Psoas muscle (tissue), 7 donors: ENCODE measurements at regions not wholly inside any gene's neighbourhood (a gene's known extent, or its start where the extent isn't known, plus 50 kb on each side); places are given as distances from the start of the nearest gene placed in this dataset.

Source experiments
- ATAC-seq, 4 donors: fragments of 200-7000 bp; cut with Tn5 transposase; one replicate each; pipeline ENCODE4 v1.9.1; 2020; ENCODE audit warnings: moderate library complexity in 3 of 4, mild to moderate bottlenecking in 2 of 4
- DNase-seq, 2 donors: peaks; one replicate each; pipeline ENCODE4 v3.0.0-alpha.2; 2020
- H3K27ac ChIP-seq: fragments of 200-600 bp; one replicate; pipeline ENCODE4 v1.8.0; 2022
- H3K27me3 ChIP-seq, 3 donors: fragments of 200-600 bp in 1 of 3; one replicate each; pipeline versions ENCODE4 v1.6.1 to v1.8.0; 2013 to 2022; ENCODE audit warnings: low read length in 2 of 3, mild to moderate bottlenecking in 2 of 3, moderate library complexity in 1 of 3; ENCODE audit not compliant: insufficient read depth in 3 of 3
- H3K36me3 ChIP-seq, 2 donors: fragments of 200-600 bp in 1 of 2; one replicate each; pipeline versions ENCODE4 v1.6.1 to v1.8.0; 2013 to 2022; ENCODE audit warnings: low read depth in 1 of 2, mild to moderate bottlenecking in 1 of 2, moderate library complexity in 1 of 2; ENCODE audit not compliant: insufficient read depth in 1 of 2
- H3K4me1 ChIP-seq: fragments of 200-600 bp; one replicate; pipeline ENCODE4 v1.8.0; 2022
- H3K4me3 ChIP-seq: fragments of 200-600 bp; one replicate; pipeline ENCODE4 v1.8.0; 2022; ENCODE audit warnings: mild to moderate bottlenecking
- H3K9me3 ChIP-seq: fragments of 200-600 bp; one replicate; pipeline ENCODE4 v1.8.0; 2022
- WGBS, 3 donors: extraction: QIAGEN DNeasy Blood & Tissue Kit; methylation state at CpG; one replicate each; pipeline versions ENCODE4 v1.1.6 to v1.1.7; 2013; 5-methylcytosine and 5-hydroxymethylcytosine counted together
- intact Hi-C, 2 donors: fragments of 100-400 bp; cut with DNase I; formaldehyde crosslinking; loops; one replicate each; pipeline versions ENCODE4 v1.11.0 to v1.14.2; 2022
- TF ChIP-seq, protein P1 (sequence below): fragments of 200-600 bp; IDR thresholded peaks from one replicate; pipeline ENCODE4 v1.8.0; 2022; ENCODE audit warnings: antibody characterized with exemption
- donor health status: healthy with polysubstance abuse.
- donor health status: DM: no; HTN: no; CAD: no; lungs with moderate emphysema.
- donor health status: Bipolar disorder and iron deficiency.
- donor health status: healthy.
- donor health status: DM: yes; HTN: yes; CAD: no.
- donor health status: DM: no; HTN: no; CAD: no.
- donor health status: DM: yes; HTN: yes; CAD: no.

DNA sequence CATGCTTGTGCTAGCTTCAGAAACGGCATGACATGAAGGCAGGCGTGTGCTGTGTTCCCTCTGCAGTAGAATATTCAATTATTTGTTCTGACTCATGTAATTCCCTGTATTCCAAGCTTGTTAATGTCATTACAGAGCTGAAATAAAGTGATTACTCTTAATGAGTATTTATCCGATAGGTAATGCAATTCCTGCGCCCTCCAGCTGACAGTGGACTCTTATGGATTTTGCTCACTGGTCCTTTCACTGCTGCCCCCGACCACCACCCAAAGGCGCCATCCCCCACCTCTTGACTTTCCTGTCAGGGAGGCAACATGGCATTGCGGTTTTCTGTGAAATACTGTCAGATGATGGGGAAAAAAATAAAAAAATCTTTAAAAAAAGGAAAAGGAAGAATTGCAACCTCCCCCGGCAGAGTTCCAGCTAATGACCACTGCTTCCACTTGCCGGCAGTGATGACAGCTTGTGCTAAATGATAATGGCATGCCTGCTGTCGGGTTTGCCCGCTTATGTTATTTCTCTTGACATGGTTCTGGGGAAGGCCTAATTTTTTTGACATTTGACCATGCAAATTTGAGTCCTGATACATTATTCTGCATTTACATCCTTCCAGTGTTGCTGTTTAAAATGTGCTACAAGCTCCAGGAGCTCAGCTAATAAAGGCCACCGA lies 335.3 kb upstream of the ADAMTS16 start:
- TF ChIP-seq, protein P1, sequence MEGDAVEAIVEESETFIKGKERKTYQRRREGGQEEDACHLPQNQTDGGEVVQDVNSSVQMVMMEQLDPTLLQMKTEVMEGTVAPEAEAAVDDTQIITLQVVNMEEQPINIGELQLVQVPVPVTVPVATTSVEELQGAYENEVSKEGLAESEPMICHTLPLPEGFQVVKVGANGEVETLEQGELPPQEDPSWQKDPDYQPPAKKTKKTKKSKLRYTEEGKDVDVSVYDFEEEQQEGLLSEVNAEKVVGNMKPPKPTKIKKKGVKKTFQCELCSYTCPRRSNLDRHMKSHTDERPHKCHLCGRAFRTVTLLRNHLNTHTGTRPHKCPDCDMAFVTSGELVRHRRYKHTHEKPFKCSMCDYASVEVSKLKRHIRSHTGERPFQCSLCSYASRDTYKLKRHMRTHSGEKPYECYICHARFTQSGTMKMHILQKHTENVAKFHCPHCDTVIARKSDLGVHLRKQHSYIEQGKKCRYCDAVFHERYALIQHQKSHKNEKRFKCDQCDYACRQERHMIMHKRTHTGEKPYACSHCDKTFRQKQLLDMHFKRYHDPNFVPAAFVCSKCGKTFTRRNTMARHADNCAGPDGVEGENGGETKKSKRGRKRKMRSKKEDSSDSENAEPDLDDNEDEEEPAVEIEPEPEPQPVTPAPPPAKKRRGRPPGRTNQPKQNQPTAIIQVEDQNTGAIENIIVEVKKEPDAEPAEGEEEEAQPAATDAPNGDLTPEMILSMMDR = no peak
- 64 to 65% (median 65%) methylated on average over 12 of the region's 12 CpGs for WGBS, 3 donors
- Histone ChIP-seq H3K9me3 (no peaks in the 10 kb centered on the region), H3K36me3 (no peaks in the 10 kb centered on the region), H3K27ac (no peak overlapping the region), H3K27me3 (no peaks in the 10 kb centered on the region), H3K4me1 (no peaks in the 10 kb centered on the region), H3K4me3 (no peak overlapping the region)
- intact Hi-C loops = no loop called here
- ATAC-seq = no peak
- no peak for DNase-seq

DNA sequence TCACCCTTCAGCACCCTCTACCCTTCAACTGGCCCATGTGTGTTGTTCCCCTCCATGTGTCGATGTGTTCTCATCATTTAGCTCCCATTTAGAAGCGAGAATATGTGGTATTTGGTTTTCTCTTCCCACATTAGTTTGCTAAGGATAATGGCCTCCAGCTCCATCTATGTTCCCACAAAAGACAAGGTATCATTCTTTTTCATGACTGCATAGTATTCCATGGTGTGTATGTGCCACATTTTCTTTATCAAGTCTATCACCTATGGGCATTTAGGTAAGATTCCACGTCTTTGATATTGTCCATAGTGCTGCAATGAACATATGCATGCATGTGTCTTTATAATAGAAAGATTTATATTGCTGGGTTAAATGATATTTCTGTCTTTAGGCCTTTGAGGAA lies 325.1 kb upstream of the ADAMTS16 start:
- Histone ChIP-seq H3K27me3 (peaks cover 0 to 2% (median 0%) of the 10 kb centered on the region in 3 donors), H3K36me3 (no peaks in the 10 kb centered on the region), H3K27ac (no peak overlapping the region), H3K4me1 (no peaks in the 10 kb centered on the region), H3K9me3 (no peaks in the 10 kb centered on the region), H3K4me3 (no peak overlapping the region)
- 70 to 86% (median 77%) methylated on average over 3 of the region's 3 CpGs for WGBS, 3 donors
- TF ChIP-seq, protein P1 = no peak
- ATAC-seq (no peak), DNase-seq (no peak)
- intact Hi-C loops = no loop called here

DNA sequence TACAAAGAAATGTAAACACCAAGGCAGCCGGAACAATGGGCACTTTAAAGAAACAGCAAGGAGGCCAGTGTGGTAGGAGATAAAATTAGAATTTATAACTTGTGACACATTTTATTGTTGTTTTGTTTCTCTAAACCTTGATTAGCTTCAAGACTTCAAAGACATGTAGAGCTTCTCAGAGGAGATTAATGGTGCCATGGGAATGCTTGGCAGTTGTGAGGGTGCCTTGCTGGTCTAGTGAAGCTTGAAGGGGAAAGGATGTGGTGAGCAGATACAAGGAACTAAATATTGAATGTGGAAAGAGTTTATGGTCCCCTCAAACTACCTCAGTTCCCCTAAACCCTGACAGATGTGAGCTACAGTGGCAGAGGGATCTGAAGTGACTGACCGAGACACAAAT lies 322.4 kb upstream of the ADAMTS16 start:
- Histone ChIP-seq H3K4me3 (no peak overlapping the region), H3K36me3 (no peaks in the 10 kb centered on the region), H3K27me3 (peaks cover 0 to 2% (median 0%) of the 10 kb centered on the region in 3 donors), H3K27ac (no peak overlapping the region), H3K9me3 (no peaks in the 10 kb centered on the region), H3K4me1 (no peaks in the 10 kb centered on the region)
- intact Hi-C loops = no loop called here
- DNase-seq (no peak), ATAC-seq (no peak)
- WGBS, 3 donors = 51 to 74% (median 56%) methylated on average over 2 of the region's 2 CpGs
- TF ChIP-seq, protein P1 = no peak

DNA sequence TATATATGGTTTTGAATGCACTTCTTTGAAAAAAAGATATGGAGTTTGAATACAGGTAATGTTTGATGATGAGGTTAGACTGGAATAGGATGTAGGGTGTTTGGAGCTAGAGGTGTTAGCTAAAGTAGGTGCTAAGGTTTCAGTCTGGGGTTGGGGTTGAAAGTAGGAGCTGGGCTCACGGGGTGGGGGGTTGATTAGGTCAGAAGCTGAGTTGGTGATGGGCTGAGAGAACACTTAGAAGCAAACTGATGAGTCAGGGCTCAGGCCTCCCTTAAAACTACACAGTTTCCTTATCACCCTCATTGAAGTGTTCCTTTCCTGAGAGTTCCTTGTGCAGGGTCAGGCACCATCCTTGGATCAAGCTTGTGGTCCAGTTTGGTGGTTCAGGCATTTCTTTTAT lies 308.8 kb upstream of the ADAMTS16 start:
- TF ChIP-seq, protein P1 = no peak
- Histone ChIP-seq H3K27me3 (no peaks in the 10 kb centered on the region), H3K9me3 (no peaks in the 10 kb centered on the region), H3K4me1 (no peaks in the 10 kb centered on the region), H3K27ac (no peak overlapping the region), H3K36me3 (no peaks in the 10 kb centered on the region), H3K4me3 (no peak overlapping the region)
- ATAC-seq (no peak), DNase-seq (no peak)
- WGBS, 3 donors = 44 to 55% (median 50%) methylated on average over 1 of the region's 1 CpG
- intact Hi-C loops = no loop called here

DNA sequence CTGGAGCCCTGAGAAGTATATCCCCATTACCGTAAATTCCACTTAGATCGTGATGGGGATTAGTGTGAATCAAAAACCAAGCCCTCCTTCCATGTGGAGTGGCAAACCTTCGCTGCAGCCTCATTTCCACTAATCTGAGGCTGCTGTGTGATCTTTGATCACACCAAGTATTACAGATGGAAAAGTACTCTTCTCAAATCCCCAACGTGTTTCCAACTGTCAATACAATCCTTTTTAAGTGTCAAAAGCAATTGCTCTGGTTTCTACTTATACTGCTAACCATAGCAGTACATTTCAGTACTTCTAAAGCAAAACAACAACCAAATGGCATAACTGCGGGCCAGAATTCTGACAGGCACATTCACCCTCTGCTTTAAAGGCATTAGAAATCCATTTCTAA lies 307.7 kb upstream of the ADAMTS16 start:
- H3K9me3 ChIP-seq = no peaks in the 10 kb centered on the region
- no peaks in the 10 kb centered on the region for H3K27me3 ChIP-seq
- TF ChIP-seq, protein P1 = no peak
- WGBS, 3 donors = 45 to 51% (median 50%) methylated on average over 5 of the region's 5 CpGs
- H3K27ac ChIP-seq = no peak overlapping the region
- no peak for ATAC-seq
- intact Hi-C loops = no loop called here
- DNase-seq = no peak
- no peaks in the 10 kb centered on the region for H3K4me1 ChIP-seq
- H3K4me3 ChIP-seq = no peak overlapping the region
- no peaks in the 10 kb centered on the region for H3K36me3 ChIP-seq
